HG02885 (cell line): ENCODE measurements at regions not wholly inside any gene's neighbourhood (a gene's known extent, or its start where the extent isn't known, plus 50 kb on each side); places are given as distances from the start of the nearest gene placed in this dataset.
"Not testable (repeated sequence)": the region's sequence is repeated elsewhere in the genome, so short reads cannot be mapped to it uniquely, and the experiment has no call there.

Source experiments
- ATAC-seq: cut with Tn5 transposase; IDR thresholded peaks from one replicate; pipeline ENCODE4 v1.9.1; 2021; ENCODE audit warnings: mild to moderate bottlenecking; ENCODE audit not compliant: unreplicated experiment, poor library complexity

DNA sequence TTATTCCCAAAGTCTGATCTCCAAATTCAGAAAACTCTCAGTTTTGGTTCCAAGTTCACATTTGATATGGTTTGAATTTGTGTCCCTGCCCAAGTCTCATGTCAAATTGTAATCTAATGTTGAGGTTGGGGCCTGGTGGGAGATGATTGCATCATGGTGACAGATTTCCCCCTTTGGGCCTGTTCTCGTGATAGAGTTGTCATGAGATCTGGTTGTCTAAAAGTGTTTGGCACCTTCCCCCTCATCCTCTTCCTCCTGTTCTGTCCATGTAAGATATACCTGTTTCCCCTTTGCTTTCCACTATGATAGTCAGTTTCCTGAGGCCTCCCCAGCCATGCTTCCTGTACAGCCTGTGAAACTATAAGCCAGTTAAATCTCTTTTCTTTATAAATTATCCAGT lies 138.6 kb downstream of the ARL4A start:
- no peak for ATAC-seq

GRCh38 chr7:12827219-12827821 lies 139.9 kb downstream of the ARL4A start:
- no peak for ATAC-seq

- ATAC-seq = no peak
Observed at GRCh38 chr7:12827920-12828319, 140.5 kb downstream of the ARL4A start.

DNA sequence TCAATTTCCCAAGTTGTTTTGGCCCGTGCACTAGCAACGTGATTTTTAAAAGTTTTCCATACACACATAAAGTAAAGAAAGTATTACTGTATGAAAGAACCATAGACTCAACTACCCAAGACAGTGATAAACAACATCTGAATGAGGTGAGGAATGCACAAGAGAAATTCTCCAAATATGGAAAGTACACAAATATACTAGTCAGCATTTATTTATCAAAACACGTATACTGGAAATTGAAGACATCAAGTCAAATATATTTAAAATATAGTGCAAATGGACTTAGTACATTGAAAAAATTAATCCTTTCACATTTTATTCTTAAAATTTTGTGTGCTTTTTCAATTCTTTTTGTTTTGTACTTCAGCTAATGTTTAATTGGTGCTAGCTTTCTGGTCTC lies 143.6 kb downstream of the ARL4A start:
- ATAC-seq = no peak

GRCh38 chr7:12833829-12834228 lies 146.4 kb downstream of the ARL4A start:
- no peak for ATAC-seq

GRCh38 chr7:12834782-12835181 lies 147.3 kb downstream of the ARL4A start:
- ATAC-seq = no peak

DNA sequence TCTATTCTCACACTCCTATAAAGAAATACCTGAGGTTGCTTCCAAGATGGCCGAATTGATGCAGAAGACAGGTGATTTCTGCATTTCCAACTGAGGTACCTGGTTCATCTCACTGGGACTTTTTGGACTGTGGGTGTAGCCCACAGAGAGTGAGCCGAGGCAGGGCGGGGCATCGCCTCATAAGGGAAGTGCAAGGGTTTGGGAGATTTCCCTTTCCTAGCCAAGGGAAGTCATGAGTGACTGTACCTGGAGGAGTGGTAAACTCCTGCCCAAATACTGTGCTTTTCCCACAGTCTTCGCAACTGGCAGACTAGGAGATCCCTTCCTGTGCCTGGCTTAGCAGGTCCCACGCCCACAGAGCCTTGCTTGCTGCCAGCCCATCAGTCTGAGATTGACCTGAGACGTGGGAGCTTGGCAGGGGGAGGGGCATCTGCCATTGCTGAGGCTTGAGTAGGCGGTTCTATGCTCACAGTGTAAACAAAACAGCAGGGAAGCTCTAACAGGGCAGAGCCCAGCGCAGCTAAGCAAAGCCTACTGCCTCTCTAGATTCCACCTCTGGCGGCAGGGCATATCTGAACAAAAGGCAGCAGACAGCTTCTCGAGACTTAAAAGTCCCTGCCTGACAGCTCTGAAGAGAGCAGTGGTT lies 152.2 kb downstream of the ARL4A start:
- ATAC-seq = no peak

DNA sequence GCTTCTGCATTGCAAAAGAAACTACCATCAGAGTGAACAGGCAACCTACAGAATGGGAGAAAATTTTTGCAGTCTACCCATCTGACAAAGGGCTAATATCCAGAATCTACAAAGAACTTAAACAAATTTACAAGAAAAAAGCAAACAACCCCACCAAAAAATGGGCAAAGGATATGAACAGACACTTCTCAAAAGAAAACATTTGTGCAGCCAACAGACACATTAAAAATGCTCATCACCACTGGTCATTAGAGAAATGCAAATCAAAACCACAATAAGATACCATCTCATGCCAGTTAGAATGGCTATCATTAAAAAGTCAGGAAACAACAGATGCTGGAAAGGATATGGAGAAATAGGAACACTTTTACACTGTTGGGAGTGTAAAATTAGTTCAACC lies 157.3 kb downstream of the ARL4A start:
- not testable (repeated sequence) for ATAC-seq

- ATAC-seq = no peak
Observed at GRCh38 chr7:12847001-12847400, 159.6 kb downstream of the ARL4A start.

DNA sequence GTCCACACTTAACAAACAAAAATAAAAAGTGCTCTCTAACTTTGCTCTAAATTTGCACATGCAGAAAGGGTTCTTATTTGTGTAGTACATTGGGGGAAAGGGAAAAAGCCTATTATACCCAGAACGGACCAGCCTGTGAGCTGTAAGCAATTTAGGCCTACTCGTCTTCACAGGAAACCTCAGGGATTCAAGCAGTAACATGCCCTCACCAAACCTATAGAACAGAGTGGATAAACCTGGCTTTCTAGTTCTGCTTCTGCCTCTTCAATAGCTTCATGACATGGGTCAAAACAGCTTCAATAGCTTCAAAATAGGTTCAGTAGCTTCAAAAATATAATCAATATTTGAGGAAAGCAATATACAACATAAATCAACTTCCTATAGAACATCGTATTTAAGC lies 163.7 kb downstream of the ARL4A start:
- no peak for ATAC-seq

- no peak for ATAC-seq
Observed at GRCh38 chr7:12851841-12852240, 164.4 kb downstream of the ARL4A start.

- no peak for ATAC-seq
Observed at GRCh38 chr7:12855036-12855435, 167.6 kb downstream of the ARL4A start.

- ATAC-seq = no peak
Observed at GRCh38 chr7:12859761-12860160, 172.3 kb downstream of the ARL4A start.

DNA sequence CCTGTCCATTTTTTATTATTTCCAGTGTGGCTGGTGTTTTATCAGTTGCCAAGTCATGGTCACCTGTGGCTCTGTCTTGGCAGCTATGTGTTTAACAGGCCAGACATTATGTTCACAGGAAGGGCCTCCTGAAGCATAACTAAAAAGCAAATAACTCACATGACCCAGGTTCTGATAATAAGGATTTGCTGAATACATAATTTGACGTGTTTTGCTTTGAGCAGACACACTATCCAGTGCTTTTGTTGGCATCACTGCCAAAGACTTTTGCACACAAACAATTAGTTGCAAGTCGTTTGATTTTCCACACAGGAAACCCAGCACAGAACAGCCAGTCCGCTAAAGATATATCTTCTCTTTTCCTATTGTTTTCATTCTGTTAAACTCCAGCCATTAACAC lies 173.6 kb downstream of the ARL4A start:
- ATAC-seq = no peak

DNA sequence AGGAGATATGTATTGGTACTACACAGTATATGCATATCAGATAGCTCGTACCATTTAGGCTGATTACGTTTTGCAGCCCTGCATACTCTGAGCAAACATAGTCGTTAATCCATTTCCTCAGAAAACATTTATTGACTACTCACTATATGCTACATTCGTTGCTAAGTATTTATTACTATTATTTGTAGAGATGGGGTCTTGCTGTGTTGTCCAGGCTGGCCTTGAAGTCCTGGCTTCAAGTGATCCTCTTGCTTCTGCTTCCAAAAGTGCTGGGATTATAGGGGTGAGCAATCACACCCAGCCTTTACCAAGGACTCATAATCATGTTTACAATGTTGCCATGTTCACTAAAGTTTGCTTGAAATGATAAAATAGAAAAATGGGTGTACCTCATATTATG lies 174.7 kb downstream of the ARL4A start:
- ATAC-seq = no peak

- ATAC-seq = no peak
Observed at GRCh38 chr7:12864470-12865046, 177.1 kb downstream of the ARL4A start.

DNA sequence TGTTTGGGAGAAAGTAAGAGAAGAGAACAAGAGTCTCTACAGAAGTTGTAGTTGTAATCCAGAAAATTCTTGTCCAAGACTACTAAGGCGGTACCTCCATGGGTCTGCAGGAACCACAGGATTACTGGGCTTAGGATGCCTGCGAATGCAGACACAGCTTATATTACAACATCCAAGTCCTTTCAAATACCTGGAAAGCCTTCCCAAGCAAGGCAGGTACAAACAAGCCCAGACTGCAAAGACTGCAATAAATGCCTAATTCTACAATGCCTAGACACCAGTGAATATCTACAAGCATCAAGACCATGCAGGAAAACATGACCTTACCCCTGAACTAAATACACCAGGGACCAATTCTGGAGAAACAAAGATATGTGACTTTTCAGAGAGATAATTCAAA lies 178.2 kb downstream of the ARL4A start:
- no peak for ATAC-seq

- no peak for ATAC-seq
Observed at GRCh38 chr7:12866207-12866606, 178.8 kb downstream of the ARL4A start.

GRCh38 chr7:12868027-12868426 lies 180.6 kb downstream of the ARL4A start:
- ATAC-seq = no peak

- ATAC-seq = no peak
Observed at GRCh38 chr7:12870219-12870618, 182.8 kb downstream of the ARL4A start.

DNA sequence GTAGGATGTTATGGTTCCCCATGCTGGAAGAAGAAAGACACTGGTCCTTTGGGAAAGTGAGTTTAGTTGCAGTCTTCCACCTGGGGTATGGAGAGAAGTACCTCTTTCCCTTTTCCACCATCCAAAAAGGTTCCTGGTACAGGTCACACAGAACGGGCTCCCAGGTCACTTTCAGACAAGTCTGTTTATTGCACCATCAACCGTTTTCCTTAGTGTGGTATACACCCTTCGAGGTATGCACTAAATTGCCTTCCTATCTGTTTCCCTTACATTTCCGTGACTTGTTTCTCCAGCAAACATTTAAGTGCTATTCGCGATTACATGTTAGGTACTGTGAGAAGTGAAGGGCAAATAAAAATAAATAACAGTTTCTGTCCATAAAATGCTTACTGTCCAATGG lies 185.1 kb downstream of the ARL4A start:
- ATAC-seq = no peak

DNA sequence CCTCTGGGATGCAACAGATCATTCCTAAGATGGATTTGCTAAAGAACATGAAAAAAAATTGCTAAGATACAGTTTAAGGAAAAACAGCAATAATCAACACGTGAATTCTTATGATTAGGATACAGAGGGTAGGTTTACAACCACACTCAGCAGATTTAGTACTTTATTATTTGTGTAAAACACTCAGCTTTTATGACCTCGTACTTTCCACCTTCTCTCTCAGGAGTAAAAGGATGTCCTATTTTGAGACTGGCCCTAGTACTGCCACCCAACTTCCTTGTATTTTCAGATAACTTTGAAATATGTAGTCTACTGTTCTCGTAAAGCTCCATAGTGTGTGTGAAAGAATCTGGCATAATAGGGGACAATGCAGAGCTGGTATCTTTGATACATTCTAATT lies 186.1 kb downstream of the ARL4A start:
- no peak for ATAC-seq
